GOT3 (cell line): ENCODE measurements at regions not wholly inside any gene's neighbourhood (a gene's known extent, or its start where the extent isn't known, plus 50 kb on each side); places are given as distances from the start of the nearest gene placed in this dataset.

Source experiments
- DNase-seq: peaks from one replicate; lab custom pipeline; 2025; ENCODE audit warnings: mixed read lengths; lab: John Stamatoyannopoulos, UW

GRCh38 chr5:169354263-169354662, 53.3 kb upstream of the SLIT3 start:
- DNase-seq: no peak

- DNase-seq: no peak
Observed at GRCh38 chr5:169352901-169353300, 52.0 kb upstream of the SLIT3 start.

- no peak for DNase-seq
Observed at GRCh38 chr5:169351721-169352120, 50.8 kb upstream of the SLIT3 start.

DNA sequence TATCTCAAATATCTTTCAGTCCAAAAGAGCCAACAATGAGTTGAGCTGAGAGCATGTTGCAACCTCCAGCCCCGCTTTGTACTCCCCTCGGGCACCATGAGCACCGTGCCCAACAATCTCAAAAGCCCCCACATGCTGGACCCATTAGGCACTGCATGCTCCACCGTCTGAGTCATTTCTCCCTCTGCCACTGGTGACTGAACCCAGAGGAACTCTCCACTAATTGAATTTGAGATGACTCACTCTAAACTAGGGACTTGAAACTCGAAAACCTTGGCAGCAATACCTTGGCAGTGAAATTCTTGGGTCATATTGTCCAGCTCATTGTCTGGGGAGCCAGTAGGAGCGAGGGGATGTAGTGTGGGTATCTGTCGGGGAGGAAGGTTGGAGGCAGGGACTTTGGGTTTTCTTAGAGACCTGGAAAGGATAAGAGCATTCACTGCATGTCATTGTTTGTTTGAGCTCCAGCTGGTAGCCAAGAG, 49.9 kb upstream of the SLIT3 start:
- DNase-seq: peak; percentile 74
